HepG2 (cell line): ENCODE measurements at regions not wholly inside any gene's neighbourhood (a gene's known extent, or its start where the extent isn't known, plus 50 kb on each side); places are given as distances from the start of the nearest gene placed in this dataset.

Experiments
- ATAC-seq: fragments of 200-7000 bp; cut with Tn5 transposase; 3 replicates; pipeline ENCODE4 v1.9.1; 2020; ENCODE audit warnings: mild to moderate bottlenecking, moderate library complexity
- BruUV-seq: library from RNA; stranded (reverse); fragments of 400-500 nt; replicated peaks from 2 replicates; lab custom pipeline; 2021; lab: Mats Ljungman, UMichigan
- CTCF ChIA-PET: fragments of 300-600 bp; formaldehyde crosslinking; extraction: SDS; loops from one replicate; lab custom pipeline; 2021; ENCODE audit warnings: low total read pairs, inconsistent platforms, low intra/inter-chr PET ratio; lab: Yijun Ruan, JAX
- POLR2A ChIA-PET: fragments of 350-600 bp; sonication (Branson Sonifier 250); formaldehyde crosslinking; loops from one replicate; lab custom pipeline; 2020; ENCODE audit warnings: antibody characterized with exemption, inconsistent platforms; lab: Yijun Ruan, JAX
- DNase-seq: peaks from one replicate; pipeline ENCODE4 v3.0.0-alpha.2; 2015; ENCODE audit warnings: low spot score
- FAIRE-seq: peaks from 3 replicates; lab custom pipeline; 2011; peaks lifted over from hg19 to GRCh38; lab: Jason Lieb, UNC
- H2AFZ ChIP-seq: one replicate; pipeline ENCODE4 v1.6.1; 2011; ENCODE audit warnings: low read length, inconsistent platforms
- H3K27ac ChIP-seq: fragments of 300-600 bp; 3 replicates; pipeline ENCODE4 v1.8.0; 2011; ENCODE audit warnings: mixed run types, mild to moderate bottlenecking, mixed read lengths, low read length, inconsistent platforms; ENCODE audit not compliant: insufficient read depth; ENCODE audit errors: extremely low read length
- H3K27me3 ChIP-seq, 2 experiments: fragments of 200-600 bp in 1 of 2; 2 replicates in 1 of 2; 3 replicates in 1 of 2; pipeline versions ENCODE4 v1.6.0 to v1.8.0; 2011; ENCODE audit warnings: low read length in 2 of 2, mild to moderate bottlenecking in 2 of 2, moderate library complexity in 2 of 2, inconsistent platforms in 1 of 2; ENCODE audit not compliant: insufficient read depth in 2 of 2, control insufficient read depth in 1 of 2
- H3K36me3 ChIP-seq, 2 experiments: fragments of 200-600 bp in 1 of 2; replicated peaks in 1 of 2; 2 replicates in 1 of 2; 3 replicates in 1 of 2; pipeline versions ENCODE4 v1.5.1 to v1.8.0; 2011; ENCODE audit warnings: low read length in 2 of 2, inconsistent platforms in 1 of 2; ENCODE audit not compliant: insufficient read depth in 2 of 2, control insufficient read depth in 1 of 2
- H3K4me1 ChIP-seq: 2 replicates; pipeline ENCODE4 v1.5.1; 2012; ENCODE audit warnings: low read length, inconsistent platforms; ENCODE audit not compliant: insufficient read depth
- H3K4me2 ChIP-seq: 2 replicates; pipeline ENCODE4 v1.6.0; 2011; ENCODE audit warnings: low read depth, low read length, inconsistent platforms
- H3K4me3 ChIP-seq, 3 experiments: fragments of 200-600 bp in 1 of 3; sonication (generic), shearing (Covaris generic) in 1 of 3; replicated peaks in 1 of 3; 2 replicates each; pipeline ENCODE4 v1.5.1; 2011 to 2016; ENCODE audit warnings: low read length in 3 of 3, inconsistent platforms in 2 of 3, low read depth in 2 of 3, mild to moderate bottlenecking in 2 of 3, control low read depth in 1 of 3, mixed read lengths in 1 of 3; ENCODE audit not compliant: insufficient read depth in 1 of 3
- H3K79me2 ChIP-seq: one replicate; pipeline ENCODE4 v1.6.1; 2011; ENCODE audit warnings: low read length, inconsistent platforms; ENCODE audit not compliant: insufficient read depth
- H3K9ac ChIP-seq: 2 replicates; pipeline ENCODE4 v1.6.0; 2011; ENCODE audit warnings: mild to moderate bottlenecking, low read depth, low read length, inconsistent platforms; ENCODE audit not compliant: insufficient read depth
- H3K9me3 ChIP-seq: 2 replicates; pipeline ENCODE4 v1.5.1; 2012; ENCODE audit warnings: mild to moderate bottlenecking, low read length
- H4K20me1 ChIP-seq: 2 replicates; pipeline ENCODE4 v1.6.0; 2011; ENCODE audit warnings: inconsistent platforms, mild to moderate bottlenecking, low read length, moderate library complexity; ENCODE audit not compliant: insufficient read depth
- BRD4 ChIP-seq: sonication (generic); formaldehyde crosslinking; IDR thresholded peaks from 2 replicates; pipeline ENCODE4 v1.4.0; 2020; ENCODE audit warnings: missing genetic modification reagents
- EED ChIP-seq: sonication (generic); formaldehyde crosslinking; IDR thresholded peaks from 2 replicates; pipeline ENCODE4 v1.5.0; 2020; ENCODE audit warnings: mild to moderate bottlenecking, missing genetic modification reagents
- HINFP ChIP-seq: sonication (generic); formaldehyde crosslinking; IDR thresholded peaks from 2 replicates; pipeline ENCODE4 v1.4.0; 2020; ENCODE audit warnings: low read depth, mild to moderate bottlenecking, missing genetic modification reagents
- KAT7 ChIP-seq: IDR thresholded peaks from 2 replicates; pipeline ENCODE4 v1.6.1; 2018; ENCODE audit warnings: borderline replicate concordance, missing compliant biosample characterization
- NFE2 ChIP-seq: sonication (generic); formaldehyde crosslinking; IDR thresholded peaks from 2 replicates; pipeline ENCODE4 v1.4.0; 2020; ENCODE audit warnings: missing genetic modification reagents
- STAT6 ChIP-seq: sonication (generic); formaldehyde crosslinking; IDR thresholded peaks from 2 replicates; pipeline ENCODE4 v1.4.0; 2020; ENCODE audit warnings: missing genetic modification reagents, mild to moderate bottlenecking, borderline replicate concordance
- TBX3 ChIP-seq: fragments of 450-650 bp; IDR thresholded peaks from 2 replicates; pipeline ENCODE4 v1.6.1; 2017; ENCODE audit warnings: antibody characterized with exemption, mild to moderate bottlenecking, inconsistent platforms, borderline replicate concordance
- ZBTB20 ChIP-seq: sonication (generic); formaldehyde crosslinking; IDR thresholded peaks from 2 replicates; pipeline ENCODE4 v1.8.1; 2023; ENCODE audit warnings: missing genetic modification reagents, low read depth, mild to moderate bottlenecking, borderline replicate concordance
- ZBTB7A ChIP-seq: sonication (generic); formaldehyde crosslinking; IDR thresholded peaks from 2 replicates; pipeline ENCODE4 v1.8.0; 2022; ENCODE audit warnings: mild to moderate bottlenecking, missing genetic modification reagents
- ZNF546 ChIP-seq: sonication (generic); formaldehyde crosslinking; conservative IDR thresholded peaks from 2 replicates; pipeline ENCODE4 v1.8.1; 2023; ENCODE audit warnings: mild to moderate bottlenecking, missing genetic modification reagents
- WGBS: methylation state at CpG from one replicate; pipeline ENCODE4 v1.1.6; 2017; ENCODE audit warnings: low lambda C conversion rate; 5-methylcytosine and 5-hydroxymethylcytosine counted together
- in situ Hi-C: cut with HindIII; loops from 2 replicates; pipeline ENCODE4 v1.10.0; 2017; ENCODE audit warnings: low pct_unique_long_range_greater_than_20kb; ENCODE audit not compliant: extremely low pct_ligation_motif_present
- intact Hi-C: fragments of 100-400 bp; cut with micrococcal nuclease; formaldehyde crosslinking; loops from one replicate; pipeline ENCODE4 v1.10.0; 2022; ENCODE audit not compliant: unreplicated experiment

DNA sequence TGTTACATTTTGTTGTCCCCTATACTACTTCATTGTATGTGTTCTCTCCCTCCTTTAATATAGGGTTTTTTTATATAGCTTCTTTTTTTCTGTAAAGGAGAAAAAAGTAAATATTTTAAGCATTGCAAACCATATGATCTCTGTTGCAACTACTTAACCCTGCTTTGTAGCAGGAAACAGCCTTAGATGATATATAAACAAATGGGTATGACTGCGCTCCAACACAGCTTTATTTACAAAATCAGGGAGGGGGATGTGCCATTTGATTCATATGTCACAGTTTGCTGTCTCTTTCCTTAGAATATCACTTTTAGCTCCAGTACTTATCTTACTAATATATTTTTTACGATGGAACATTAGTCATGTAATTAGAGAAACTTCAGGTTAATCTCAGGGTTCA lies 155.2 kb upstream of the GNAI1 start:
- Histone ChIP-seq H2AFZ (no peak overlapping the region), H3K4me3 (no peak overlapping the region), H3K4me2 (no peak overlapping the region), H3K27me3 (no peaks in the 10 kb centered on the region), H3K9ac (no peak overlapping the region), H3K27ac (no peak overlapping the region), H3K79me2 (no peaks in the 10 kb centered on the region), H4K20me1 (no peaks in the 10 kb centered on the region), H3K9me3 (no peaks in the 10 kb centered on the region)
- 0% methylated on average over 2 of the region's 2 CpGs for WGBS
- POLR2A ChIA-PET = no interaction called here
- in situ Hi-C loops = no loop called here
- DNase-seq (no peak), ATAC-seq (no peak)
- no TSS peak for BruUV-seq
- TF ChIP-seq HINFP (CRISPR knock-in tag) = no peak
- TF ChIP-seq ZBTB7A = no peak
- no peak for TF ChIP-seq STAT6
- no peak for TF ChIP-seq ZBTB20
- TF ChIP-seq EED (CRISPR knock-in tag) = no peak
- TF ChIP-seq BRD4 (CRISPR knock-in tag) = no peak
- TF ChIP-seq NFE2 (CRISPR knock-in tag) = no peak
- TF ChIP-seq ZNF546 (CRISPR knock-in tag) = no peak
- no peak for TF ChIP-seq KAT7 (CRISPR knock-in tag)
- TF ChIP-seq TBX3 = no peak
- TF ChIP-seq, all 625 proteins: peak for 0
- CTCF ChIA-PET = no interaction called here
- Histone ChIP-seq H3K4me1 (no peaks in the 10 kb centered on the region), H3K36me3 (no peaks in the 10 kb centered on the region)
- no peak for FAIRE-seq
- intact Hi-C loops = no loop called here
